ENCODE measurements at regions not wholly inside any gene's neighbourhood (a gene's known extent, or its start where the extent isn't known, plus 50 kb on each side); places are given as distances from the start of the nearest gene placed in this dataset.

DNA sequence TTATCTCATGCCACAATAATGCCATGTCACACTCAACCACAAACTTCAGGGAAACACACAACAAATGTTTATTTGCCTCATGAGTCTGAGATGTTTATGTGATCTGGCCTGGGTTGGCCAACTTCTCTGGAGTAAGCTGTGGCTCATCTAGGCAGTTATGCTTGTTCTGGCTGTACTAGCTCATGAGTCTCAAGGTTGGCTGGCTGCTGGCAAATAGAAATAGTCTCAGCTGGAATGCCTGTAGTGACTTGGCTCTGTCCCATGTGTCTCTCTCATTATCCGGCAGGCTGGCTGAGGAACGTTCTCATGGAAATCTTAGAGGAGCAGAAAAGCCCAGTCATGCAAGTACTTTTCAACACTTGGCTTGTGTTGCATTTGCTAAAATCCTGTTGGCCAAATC lies 234.9 kb upstream of the CDH2 start (continued):
- no peak for TF ChIP-seq ATF7 (IDR thresholded peaks at IDR 0.05)
- TF ChIP-seq ATF7 (CRISPR knock-in tag; IDR thresholded peaks at IDR 0.05): no peak
- no peak for TF ChIP-seq ZNF333 (CRISPR knock-in tag; IDR thresholded peaks at IDR 0.05; ENCODE audit: borderline replicate concordance)
- TF ChIP-seq ZNF564 (CRISPR knock-in tag; IDR thresholded peaks at IDR 0.05): no peak
- TF ChIP-seq, protein P1, sequence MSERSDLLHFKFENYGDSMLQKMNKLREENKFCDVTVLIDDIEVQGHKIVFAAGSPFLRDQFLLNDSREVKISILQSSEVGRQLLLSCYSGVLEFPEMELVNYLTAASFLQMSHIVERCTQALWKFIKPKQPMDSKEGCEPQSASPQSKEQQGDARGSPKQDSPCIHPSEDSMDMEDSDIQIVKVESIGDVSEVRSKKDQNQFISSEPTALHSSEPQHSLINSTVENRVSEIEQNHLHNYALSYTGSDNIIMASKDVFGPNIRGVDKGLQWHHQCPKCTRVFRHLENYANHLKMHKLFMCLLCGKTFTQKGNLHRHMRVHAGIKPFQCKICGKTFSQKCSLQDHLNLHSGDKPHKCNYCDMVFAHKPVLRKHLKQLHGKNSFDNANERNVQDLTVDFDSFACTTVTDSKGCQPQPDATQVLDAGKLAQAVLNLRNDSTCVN (CRISPR knock-in tag; IDR thresholded peaks at IDR 0.05; ENCODE audit: borderline replicate concordance): no peak
- no peak for TF ChIP-seq POLR2A (IDR thresholded peaks at IDR 0.05; ENCODE audit: insufficient read depth in 1 of 2, low read depth in 2 of 2, low read length in 2 of 2)
- TF ChIP-seq RFX5 (IDR thresholded peaks at IDR 0.05; ENCODE audit: low read depth, low read length): no peak
- no peak for TF ChIP-seq SMAD9 (CRISPR knock-in tag; IDR thresholded peaks at IDR 0.05)
- no peak for TF ChIP-seq ZNF598 (CRISPR knock-in tag; IDR thresholded peaks at IDR 0.05; ENCODE audit: borderline replicate concordance)
- TF ChIP-seq ZNF577 (CRISPR knock-in tag; IDR thresholded peaks at IDR 0.05; ENCODE audit: borderline replicate concordance, low read depth): no peak

DNA sequence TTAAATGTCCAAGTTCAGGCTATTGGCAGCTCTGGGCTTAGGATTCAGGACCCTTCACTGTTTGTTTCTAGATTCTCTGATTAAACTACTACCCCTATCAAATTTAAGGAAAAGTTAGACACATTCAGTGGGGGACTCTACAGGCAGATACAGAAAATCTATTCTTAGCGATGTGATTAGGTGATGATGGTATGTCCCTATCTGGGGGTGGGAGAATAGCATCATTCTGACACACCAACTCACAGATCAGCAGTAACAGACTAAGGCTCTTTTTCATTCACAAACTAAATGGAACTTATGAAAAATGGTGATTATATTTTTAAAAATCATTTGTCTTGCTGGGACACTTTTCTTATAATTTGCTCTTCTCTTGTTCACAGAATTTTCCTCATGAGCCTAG lies 232.9 kb upstream of the CDH2 start:
- Histone ChIP-seq H4K20me1 (ENCODE audit: insufficient read depth, low read length) (no peaks in the 10 kb centered on the region), H3K27me3 (ENCODE audit: control insufficient read depth in 1 of 2, insufficient read depth in 2 of 2, low read length in 2 of 2) (no peaks in the 10 kb centered on the region), H3K36me3 (replicated peaks in 1 of 2; ENCODE audit: control insufficient read depth in 1 of 2, insufficient read depth in 2 of 2, low read length in 2 of 2) (no peaks in the 10 kb centered on the region), H3K79me2 (ENCODE audit: insufficient read depth, low read length) (no peaks in the 10 kb centered on the region), H3K9ac (ENCODE audit: insufficient read depth, low read depth, low read length) (no peak overlapping the region), H2AFZ (ENCODE audit: low read length) (no peak overlapping the region), H3K4me3 (replicated peaks in 1 of 3; ENCODE audit: insufficient read depth in 1 of 3, low read depth in 2 of 3, low read length in 3 of 3) (no peak overlapping the region), H3K27ac (ENCODE audit: extremely low read length, insufficient read depth, low read length) (no peak overlapping the region), H3K9me3 (ENCODE audit: low read length) (no peaks in the 10 kb centered on the region), H3K4me1 (ENCODE audit: insufficient read depth, low read length) (no peaks in the 10 kb centered on the region), H3K4me2 (ENCODE audit: low read depth, low read length) (no peak overlapping the region)
- POLR2A ChIA-PET: no interaction called here
- ATAC-seq: no peak
- in situ Hi-C loops (cut with HindIII; ENCODE audit: extremely low pct_ligation_motif_present, low pct_unique_long_range_greater_than_20kb): no loop called here
- intact Hi-C loops (cut with micrococcal nuclease; ENCODE audit: unreplicated experiment): no loop called here
- FAIRE-seq: no peak
- BruUV-seq (replicated peaks): no TSS peak
- 0% methylated on average over 1 of the region's 1 CpG for WGBS (ENCODE audit: low lambda C conversion rate)
- CTCF ChIA-PET (ENCODE audit: low intra/inter-chr PET ratio, low total read pairs): no interaction called here
- TF ChIP-seq ZNF12 (CRISPR knock-in tag; IDR thresholded peaks at IDR 0.05): no peak
- TF ChIP-seq, protein P2, sequence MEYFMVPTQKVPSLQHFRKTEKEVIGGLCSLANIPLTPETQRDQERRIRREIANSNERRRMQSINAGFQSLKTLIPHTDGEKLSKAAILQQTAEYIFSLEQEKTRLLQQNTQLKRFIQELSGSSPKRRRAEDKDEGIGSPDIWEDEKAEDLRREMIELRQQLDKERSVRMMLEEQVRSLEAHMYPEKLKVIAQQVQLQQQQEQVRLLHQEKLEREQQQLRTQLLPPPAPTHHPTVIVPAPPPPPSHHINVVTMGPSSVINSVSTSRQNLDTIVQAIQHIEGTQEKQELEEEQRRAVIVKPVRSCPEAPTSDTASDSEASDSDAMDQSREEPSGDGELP (IDR thresholded peaks at IDR 0.05; ENCODE audit: borderline replicate concordance, low read depth): no peak
- DNase-seq (ENCODE audit: low spot score): no peak
